8988T (cell line): ENCODE measurements at regions not wholly inside any gene's neighbourhood (a gene's known extent, or its start where the extent isn't known, plus 50 kb on each side); places are given as distances from the start of the nearest gene placed in this dataset.
"Not testable (repeated sequence)": the region's sequence is repeated elsewhere in the genome, so short reads cannot be mapped to it uniquely, and the experiment has no call there.

Experiments used
- DNase-seq: peaks from one replicate; pipeline ENCODE4 v3.0.0; 2011

DNA sequence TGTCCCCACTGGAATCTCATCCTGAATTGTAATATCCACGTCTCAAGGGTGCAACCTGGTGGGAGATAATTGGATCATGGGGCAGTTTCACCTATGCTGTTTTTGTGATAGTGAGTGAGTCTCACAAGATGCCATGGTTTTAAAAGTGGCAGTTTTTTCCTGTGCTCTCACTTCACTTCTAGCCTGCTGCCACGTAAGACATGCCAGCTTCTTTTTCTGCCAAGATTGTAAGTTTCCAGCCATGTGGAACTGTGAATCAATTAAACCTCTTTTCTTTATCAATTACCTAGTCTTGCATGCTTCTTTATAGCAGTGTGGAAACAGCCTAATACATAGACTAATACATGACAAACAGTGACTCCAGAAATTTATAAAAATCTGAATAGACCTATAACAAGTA is 1131.8 kb downstream of the PCDH7 start:
- no peak for DNase-seq

DNA sequence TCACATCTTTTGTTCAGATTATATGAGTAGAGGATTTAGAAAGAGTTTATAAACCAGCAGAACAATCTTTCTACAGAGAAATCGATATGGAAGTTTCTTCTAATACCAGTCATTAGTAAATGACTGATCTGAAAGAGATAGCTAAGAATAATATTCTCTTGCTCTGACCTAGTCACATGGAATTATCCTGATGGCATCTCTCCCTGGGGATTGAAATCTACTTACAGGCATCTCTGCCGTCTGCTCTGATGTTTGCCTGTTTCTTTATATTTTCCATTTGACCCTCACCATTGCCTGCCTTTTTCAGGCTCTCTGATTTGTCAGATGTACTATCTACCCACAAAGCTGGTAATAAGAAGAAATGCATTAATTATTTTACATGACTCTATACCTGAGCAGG is 1157.3 kb downstream of the PCDH7 start:
- DNase-seq = no peak

DNA sequence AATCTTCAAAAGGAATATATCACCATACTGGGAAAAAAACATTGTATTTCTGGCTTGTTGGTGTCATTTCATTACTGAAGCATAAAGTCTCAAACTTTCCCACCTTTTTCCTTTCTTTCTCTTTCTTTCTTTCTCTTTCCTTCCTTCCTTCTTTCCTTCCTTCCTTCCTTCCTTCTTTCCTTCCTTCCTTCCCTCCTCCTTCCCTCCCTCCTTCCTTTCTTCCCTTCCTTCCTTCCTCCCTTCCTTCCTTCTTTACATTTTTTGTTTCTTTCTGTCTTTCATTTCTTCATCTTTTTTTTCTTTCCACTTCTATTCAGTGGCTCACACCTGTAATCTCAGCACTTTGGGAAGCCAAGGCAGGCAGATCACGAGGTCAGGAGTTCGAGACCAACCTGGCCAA is 1160.7 kb downstream of the PCDH7 start:
- not testable (repeated sequence) for DNase-seq

DNA sequence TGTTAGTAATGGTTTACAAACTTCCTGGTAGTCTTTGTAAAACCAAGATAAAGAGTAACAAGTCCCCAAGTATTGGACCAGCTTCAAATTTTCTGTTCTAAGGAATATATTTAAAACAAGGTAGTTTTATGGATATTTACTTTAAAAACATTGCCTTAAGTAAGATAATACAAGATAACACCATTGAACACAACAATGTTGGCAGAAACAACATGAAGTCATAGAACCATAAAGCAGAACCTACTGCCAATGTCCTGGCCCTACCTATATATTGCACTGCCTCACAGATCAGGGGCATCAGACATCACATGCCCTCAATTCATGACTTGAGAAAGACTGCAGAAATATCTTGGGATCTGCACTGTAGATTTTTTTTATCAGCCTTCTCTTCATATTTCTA is 1176.2 kb downstream of the PCDH7 start:
- no peak for DNase-seq

DNA sequence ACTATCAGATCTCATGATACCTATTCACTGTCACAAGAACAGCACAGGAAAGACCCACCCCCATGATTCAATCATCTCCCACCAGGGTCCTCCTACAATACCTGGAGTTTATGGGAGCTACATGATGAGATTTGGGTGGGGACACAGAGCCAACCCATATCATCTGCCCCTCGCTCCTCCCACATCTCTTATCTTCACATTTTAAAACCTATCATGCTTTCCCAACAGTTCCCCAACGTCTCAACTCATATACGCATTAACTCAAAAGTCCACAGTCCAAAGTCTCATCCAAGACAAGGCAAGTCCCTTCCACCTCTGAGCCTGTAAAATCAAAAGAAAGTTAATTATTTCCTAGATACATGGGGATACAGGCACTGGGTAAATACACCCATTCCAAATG is 1185.2 kb downstream of the PCDH7 start:
- no peak for DNase-seq

DNA sequence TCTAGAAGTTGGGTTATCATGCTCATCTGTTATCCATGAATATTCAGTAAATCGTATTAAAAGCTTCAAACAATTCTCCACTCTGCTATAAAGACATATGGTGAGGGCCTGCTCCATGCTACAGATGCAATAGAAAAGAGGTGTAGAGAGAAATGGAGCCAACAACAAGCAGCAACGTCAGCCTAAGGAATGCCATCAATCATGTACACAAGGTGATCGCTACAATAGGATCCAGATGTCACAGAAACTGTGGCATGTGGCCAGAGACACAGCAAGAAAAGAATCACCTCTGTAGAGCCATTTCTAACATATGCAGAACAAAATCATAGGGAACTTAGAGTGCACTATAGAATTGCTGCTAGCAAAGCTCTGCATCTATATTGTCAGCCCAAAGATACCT is 1188.1 kb downstream of the PCDH7 start:
- no peak for DNase-seq

DNA sequence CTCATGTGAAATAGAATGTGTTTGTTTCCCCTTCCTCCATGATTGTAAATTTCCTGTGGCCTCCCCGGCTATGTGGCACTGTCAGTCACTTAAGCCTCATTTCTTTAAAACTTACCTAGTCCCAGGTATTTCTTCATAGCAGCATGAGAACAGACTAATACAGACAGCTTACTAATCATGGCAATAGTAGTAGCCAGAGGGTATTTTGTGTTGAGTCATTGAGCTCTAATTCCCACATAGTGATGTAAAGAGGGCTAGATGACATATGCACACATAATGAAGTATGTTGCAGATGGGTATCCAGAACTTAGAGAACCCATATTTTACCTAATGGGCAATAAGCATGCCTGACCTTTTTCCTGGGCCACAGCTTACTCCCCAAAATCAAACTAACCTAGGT is 1197.2 kb downstream of the PCDH7 start:
- no peak for DNase-seq

DNA sequence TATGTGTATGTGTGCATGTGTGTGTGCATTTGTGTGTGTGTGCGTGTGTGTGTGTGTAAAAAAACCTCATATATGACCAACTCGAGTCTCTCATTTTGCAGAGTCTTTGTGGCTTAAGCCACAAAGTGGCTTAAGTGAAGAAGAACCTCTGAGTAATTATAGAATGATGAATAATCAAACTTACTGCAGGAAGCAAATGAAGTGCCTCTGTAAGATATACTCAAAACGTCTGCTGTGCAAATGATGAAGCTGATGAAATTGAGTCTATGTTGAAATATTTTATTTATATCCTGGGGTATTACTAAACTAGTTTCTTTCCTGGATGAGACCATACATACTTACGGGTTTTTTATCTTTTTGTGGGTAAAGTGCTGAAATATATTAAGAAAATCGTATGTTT is 1198.7 kb downstream of the PCDH7 start:
- DNase-seq = no peak

DNA sequence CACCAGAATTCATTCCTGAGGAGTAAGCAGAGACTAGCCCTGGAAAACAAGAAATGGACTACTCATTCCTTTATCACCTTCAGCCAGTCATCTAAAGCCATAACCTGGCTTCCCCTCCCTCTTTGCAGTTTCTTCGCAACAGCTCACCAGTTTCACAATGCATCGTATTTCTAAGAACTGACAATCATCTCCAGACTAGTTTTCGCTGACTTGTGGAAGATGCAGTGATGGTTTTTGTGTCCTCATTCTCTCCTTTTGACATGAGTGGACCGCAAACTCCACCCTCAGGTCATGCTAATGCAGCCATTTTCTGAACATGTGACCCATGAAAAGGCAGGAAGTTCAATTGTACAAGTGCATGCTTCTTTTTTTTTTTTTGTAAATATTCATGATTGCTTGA is 1203.5 kb downstream of the PCDH7 start:
- no peak for DNase-seq

DNA sequence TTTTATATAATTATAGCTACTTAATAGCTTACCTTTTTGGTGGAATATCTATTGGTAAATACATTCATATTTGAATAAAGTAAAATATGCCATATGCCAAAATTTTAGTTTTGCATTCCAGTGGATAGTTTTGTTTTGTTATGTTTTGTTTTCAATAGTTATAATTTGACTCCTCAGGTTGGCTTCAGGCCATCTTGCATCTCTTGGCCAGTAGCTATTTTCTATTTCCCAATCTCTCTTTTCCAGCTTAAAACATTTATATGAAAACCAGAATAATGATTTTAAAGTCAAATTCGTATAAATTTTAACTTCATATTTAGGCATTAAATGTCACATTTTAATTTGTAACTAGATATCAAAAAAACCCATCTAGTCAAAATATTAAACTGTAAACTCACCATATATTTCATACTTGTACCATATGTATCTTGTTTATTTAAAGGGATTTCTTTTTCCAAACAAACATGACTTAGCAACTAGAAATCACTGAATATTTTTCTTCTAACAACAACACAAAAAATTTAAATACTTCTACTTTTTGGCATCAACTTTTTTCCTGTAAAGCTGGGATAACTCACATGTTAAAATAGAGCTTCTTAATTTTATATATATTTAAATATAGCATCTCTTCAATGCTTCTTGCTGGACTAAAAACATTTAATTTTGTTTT is 1209.6 kb downstream of the PCDH7 start:
- DNase-seq = no peak

DNA sequence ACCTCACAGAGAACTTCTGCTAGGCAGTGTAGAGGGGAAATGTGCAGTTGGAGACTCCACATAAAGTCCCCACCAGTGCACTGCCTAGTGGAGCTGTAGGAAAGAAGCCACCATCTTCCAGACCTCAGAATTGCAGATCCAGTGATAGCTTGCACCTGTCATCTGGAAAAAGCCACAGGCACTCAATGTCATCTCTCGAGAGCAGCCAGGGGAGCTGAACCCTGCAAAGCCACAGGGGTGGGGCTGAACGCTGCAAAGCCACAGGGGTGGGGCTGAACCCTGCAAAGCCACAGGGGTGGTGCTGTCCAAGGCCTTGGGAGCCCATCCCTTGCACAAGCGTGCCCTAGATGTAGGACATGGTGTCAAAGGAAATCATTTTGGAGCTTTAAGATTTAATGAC is 1226.3 kb downstream of the PCDH7 start:
- DNase-seq = no peak

DNA sequence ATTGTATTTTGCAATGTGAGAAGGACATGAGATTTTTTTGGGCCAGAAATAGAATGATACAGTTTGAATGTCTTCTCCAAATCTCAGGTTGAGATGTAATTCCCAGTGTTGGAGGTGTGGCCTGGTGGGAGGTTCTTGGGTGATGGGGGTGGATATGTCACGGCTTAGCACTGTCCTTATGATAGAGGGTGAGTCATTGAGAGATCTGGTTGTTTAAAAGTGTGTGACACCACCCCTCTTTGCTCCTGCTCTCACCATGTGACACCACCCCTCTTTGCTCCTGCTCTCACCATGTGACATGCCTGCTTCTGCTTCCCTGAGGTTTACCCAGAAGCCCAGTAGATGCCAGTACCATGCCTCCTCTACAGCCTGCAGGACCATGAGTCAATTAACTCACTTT is 1226.9 kb downstream of the PCDH7 start:
- DNase-seq = no peak

DNA sequence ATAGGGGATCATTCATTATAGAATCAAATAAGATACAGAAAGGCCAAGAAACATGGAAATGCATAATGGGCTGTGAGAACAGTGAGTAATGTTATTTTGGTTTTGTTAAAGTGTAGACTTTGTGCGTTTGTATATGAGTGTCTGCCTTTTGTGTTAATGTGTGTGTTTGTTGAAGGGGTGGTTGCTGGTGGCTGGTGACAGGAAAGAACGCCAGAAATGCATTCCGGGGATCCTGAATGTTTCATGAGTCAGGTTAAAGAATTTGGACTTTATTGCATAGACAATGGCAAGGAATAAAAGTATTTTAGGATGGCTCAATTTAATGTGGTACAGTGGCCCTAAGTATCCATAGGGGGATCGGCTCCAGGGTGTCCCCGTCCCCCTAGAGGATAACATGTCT is 1228.9 kb downstream of the PCDH7 start:
- DNase-seq = no peak

DNA sequence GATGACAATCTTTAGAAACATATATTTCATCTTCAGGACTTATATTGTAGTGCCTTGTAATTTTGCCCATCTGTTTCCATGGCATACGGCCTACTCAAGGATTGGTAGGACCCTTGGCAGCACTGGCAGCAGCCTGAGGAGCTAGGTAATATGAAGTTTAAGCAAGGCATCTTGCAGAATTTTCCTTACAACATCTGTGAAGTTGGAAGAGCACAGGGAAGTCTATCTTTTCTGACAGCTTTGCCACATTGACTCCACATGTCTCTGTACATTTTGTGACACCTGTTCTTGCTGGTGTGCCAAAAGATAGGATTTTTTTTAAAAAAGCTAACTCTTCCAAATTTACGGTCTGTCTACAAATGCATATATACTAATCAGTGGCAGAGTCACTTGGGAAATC is 1235.2 kb downstream of the PCDH7 start:
- no peak for DNase-seq

DNA sequence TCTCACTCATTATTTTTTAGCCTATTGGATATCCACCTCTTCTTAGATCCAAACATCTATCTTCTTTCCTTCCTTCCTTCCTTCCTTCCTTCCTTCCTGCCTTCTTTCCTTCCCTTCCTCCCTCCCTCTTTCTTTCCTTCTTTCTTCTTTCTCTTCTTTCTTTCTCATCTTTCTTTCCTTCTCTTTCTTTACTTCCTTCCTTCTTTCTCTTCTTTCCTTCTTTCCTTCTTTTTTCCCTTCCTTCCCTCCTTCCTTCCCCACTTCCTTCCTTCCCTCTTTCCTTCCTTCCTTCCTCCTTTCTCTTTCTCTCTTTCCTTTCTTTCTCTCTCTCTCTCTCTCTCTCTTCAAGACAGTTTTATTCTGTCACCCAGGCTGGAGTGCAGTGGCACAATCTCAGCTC is 1239.8 kb downstream of the PCDH7 start:
- no peak for DNase-seq

DNA sequence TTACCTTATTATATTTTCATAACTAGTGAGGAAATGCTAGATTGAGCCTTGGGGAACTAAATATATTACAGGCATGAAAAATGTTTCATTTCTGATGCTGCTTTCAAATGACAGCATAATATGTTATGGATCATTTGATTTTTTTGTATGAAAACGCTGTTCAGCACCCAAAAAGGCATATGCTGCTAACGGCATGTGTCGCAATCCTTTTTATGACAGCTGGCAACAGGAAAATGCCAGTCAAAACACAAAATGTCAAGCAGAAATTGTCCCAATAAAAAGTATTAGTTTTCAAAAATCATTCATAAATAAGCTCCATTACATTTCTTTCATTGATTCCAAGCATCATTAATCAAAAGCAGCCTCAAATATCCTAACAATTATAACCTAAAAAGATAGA is 1244.5 kb downstream of the PCDH7 start:
- no peak for DNase-seq

DNA sequence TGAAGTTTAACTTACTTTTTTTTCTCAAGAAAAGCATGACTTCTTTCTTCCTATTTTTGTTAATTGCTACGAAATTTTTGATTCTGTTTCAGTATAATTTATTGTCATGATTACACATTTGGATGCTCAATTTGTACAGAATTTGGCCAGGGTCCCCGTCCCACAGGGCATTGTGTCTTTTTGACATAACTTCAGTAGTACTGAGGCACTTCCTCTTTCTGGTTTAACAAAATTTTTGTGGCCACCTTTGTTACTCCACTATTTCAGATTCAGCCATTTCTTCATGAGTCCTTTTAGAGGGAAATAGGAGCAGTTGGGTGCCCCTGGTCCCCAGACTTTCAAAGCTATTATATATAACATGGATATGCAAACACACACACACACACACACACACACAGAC is 1248.7 kb downstream of the PCDH7 start:
- no peak for DNase-seq

DNA sequence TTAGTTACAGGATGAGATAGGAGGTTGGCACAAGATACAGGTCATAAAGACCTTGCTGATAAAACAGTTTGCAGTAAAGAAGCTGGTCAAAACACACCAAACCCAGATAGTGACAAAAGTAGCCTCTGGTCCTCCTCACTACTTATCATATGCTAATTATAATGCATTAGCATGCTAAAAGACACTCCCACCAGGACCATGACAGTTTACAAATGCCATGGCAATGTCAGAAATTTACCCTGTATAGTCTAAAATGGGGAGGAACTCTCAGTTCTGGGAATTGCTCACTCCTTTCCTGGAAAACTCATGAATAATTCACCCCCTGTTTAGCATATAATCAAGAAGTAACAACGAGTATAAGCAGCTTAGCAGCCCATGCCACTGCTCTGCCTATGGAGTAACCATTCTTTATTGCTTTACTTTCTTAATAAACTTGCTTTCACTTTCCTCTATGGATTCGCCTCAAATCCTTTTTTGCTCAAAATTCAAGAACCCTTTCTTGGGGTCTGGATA is 1254.4 kb downstream of the PCDH7 start:
- no peak for DNase-seq

DNA sequence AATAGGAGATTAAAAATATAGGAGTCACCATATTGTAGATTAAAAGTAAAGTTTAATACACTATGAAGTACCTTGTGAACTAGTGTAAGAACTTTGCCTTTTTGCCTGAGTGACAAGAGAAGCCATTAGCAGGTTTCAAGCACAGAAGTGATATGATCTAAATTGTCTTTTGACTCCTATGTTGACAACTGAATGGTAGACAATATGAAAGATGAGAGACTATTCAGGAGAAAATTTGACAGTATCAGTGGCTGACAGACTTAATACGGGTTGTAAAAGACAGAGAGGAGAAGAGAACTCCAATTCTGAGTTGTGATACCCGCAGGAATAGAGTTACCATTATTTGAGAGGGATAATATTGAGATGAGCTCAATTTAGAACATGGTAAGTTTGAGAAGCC is 1259.8 kb downstream of the PCDH7 start:
- no peak for DNase-seq

DNA sequence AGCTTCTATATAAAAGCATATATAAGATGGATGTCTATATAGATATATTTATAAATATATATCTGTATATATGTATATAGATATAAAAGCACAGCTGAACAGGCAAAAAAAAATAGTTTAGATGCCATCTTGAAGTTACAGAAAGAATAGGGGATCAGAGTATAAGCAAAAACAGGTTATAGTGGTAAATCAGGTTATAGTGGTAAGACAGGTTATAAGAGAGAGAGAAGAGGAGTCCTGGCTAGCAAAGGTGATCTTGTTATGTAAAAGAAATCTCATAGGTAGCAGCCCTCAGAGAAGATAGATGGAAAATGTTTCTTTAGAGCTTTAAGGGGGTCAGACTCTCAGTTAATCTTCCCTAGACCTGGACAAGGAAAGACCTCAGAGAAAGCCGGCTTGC is 1263.1 kb downstream of the PCDH7 start:
- no peak for DNase-seq

DNA sequence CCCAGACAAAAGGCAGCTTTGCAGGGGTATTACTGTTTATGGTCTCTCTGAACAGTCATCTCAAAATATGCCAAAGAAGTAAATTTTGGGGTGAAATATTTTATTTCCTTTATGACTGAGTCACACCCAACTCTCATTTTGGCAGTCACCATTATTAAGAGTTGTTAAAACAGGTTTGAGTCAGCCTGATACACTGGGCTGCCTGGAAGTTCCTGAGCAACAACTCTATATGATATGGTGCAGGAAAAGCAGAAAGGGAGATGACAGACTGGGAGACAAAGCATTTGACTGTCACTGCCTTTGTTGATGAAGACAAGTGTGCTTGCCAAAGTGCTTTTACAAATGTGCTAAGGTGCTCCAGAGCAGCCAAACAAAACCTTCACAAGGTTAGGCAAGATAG is 1263.5 kb downstream of the PCDH7 start:
- no peak for DNase-seq

DNA sequence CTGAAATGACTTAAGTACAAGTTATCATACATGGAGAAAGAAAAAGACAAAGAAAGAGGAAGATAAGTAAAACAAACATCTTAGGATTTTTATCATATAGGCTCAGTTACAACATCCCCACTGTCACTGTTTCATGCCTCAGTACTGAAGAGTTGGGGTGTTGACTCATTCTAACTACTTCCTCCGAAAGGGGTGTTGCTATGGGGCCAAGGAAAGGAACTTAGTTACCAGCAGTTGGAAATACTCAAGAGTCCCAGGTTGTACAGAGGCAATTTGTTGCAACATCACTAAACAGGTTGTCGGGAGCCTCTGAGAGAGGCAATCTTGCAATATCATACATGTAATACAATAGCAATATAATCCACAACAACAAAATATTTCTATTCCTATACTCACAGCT is 1264.7 kb downstream of the PCDH7 start:
- no peak for DNase-seq

DNA sequence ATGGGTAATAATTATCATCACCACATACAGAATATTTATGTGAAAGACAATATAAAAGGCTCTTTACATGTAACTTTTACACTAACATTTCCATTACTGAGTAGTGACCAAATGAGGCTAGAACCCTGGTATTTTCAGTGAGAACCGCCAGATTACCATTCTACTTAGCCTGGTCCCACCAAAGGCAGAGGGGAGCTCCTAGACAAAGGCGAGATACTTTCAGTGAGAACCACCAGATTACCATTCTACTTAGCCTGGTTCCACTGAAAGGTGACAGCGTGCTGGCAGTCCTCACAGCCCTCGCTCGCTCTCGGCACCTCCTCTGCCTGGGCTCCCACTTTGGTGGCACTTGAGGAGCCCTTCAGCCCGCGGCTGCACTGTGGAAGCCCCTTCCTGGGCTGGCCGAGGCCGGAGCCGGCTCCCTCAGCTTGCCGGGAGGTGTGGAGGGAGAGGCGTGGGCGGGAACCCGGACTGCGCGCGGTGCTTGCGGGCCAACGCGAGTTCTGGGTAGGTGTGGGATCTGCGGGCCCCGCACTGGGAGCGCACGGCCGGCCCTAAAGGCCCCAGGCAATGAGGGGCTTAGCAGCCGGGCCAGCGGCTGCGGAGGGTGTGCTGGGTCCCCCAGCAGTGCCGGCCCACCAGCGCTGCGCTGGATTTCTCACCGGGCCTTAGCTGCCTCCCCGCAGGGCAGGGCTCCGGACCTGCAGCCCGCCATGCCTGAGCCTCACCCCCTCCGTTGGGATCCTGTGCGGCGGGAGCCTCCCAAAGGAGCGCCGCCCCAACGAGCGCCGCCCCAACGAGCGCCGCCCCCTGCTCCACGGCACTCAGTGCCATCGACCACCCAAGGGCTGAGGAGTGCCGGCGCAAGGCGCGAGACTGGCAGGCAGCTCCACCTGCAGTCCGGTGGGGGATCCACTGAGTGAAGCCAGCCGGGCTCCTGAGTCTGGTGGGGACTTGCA is 1276.1 kb downstream of the PCDH7 start:
- no peak for DNase-seq

DNA sequence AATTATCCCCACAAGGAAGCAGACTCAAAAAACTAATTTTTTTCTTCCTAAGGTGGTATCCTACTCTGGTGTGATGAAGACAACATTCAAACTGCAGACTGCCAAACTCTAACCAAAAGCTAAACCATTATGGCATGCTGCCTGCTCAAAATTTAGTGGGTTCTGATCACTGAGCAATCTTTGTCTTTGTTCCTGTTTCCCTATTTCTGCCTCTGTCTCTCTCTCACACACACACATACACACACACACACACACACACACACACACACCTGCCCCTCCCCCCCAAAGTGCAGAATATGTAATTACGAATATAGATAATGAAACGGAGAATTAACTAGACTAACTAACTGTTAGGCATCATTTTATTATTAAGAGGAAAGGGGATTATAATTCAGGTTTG is 1278.6 kb downstream of the PCDH7 start:
- DNase-seq = no peak
